Tibial artery (tissue), 4 donors: ENCODE measurements at regions not wholly inside any gene's neighbourhood (a gene's known extent, or its start where the extent isn't known, plus 50 kb on each side); places are given as distances from the start of the nearest gene placed in this dataset.

Experiments used
- DNase-seq, 2 donors: peaks; one replicate each; pipeline ENCODE4 v3.0.0-alpha.2; 2019
- H3K27ac ChIP-seq, 2 donors: fragments of 200-600 bp; sonication (generic) in 1 of 2; 1 replicate in 1 of 2; 2 replicates in 1 of 2; pipeline ENCODE4 v1.5.1; 2018 to 2019; ENCODE audit warnings: mild to moderate bottlenecking in 1 of 2
- H3K27me3 ChIP-seq, 2 donors: fragments of 200-600 bp; sonication (generic) in 1 of 2; one replicate each; pipeline versions ENCODE4 v1.5.1 to v1.6.0; 2016 to 2019
- H3K36me3 ChIP-seq, 3 donors: fragments of 200-600 bp; sonication (generic) in 2 of 3; one replicate each; pipeline ENCODE4 v1.5.1; 2016 to 2019; ENCODE audit warnings: mild to moderate bottlenecking in 2 of 3
- H3K4me1 ChIP-seq, 4 donors: fragments of 200-600 bp; sonication (generic) in 2 of 4; 1 replicate in 3 of 4; 2 replicates in 1 of 4; pipeline ENCODE4 v1.5.1; 2016 to 2019
- H3K4me3 ChIP-seq, 2 donors: fragments of 200-600 bp; sonication (generic) in 1 of 2; 1 replicate in 1 of 2; 2 replicates in 1 of 2; pipeline ENCODE4 v1.5.1; 2018 to 2019; ENCODE audit warnings: mild to moderate bottlenecking in 2 of 2
- H3K9me3 ChIP-seq, 3 donors: fragments of 200-600 bp; sonication (generic) in 1 of 3; one replicate each; pipeline ENCODE4 v1.5.1; 2016 to 2019
- intact Hi-C: fragments of 100-400 bp; cut with DNase I; formaldehyde crosslinking; loops from one replicate; pipeline ENCODE4 v1.15.0; 2023; ENCODE audit warnings: low total_unique reads
- TF ChIP-seq, protein P1 (sequence below), 2 experiments: fragments of 200-600 bp in 1 of 2; fragments of 450-650 bp in 1 of 2; IDR thresholded peaks; one replicate each; pipeline ENCODE4 v1.5.1; 2017 to 2019; ENCODE audit warnings: antibody characterized with exemption in 2 of 2, mild to moderate bottlenecking in 1 of 2, moderate library complexity in 1 of 2

DNA sequence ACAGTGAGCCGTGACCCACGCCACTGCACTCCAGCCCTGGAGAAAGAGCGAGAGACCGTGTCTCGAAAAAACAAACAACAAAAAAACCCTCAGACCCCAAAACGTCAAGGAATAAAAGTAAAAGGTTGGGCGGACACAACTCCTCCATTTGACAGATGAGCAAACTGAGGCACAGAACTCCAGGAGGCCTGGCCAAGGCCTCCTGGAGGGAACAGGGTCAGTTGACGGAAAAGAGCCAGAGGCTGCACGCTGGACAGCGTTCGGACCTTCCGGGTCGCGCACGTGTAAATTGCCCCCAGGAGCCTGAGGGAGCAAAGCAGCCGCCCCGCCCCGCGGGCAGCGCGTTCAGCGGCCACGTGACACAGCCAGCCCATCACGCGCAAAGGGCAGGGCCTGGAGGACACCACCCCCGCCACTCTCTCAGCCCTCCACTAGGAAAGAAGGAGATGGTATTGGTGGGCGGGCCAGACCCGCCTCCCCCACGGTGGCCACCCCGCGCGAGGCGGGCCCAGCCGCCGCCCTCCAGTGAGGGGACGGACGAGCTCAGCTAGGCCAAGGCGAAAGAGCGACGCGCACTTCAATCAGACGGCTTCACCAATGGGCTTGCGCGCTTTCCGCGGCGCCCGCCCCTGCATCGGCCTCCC lies 81.5 kb downstream of the PTPDC1 start:
- H3K9me3 ChIP-seq = no peaks in the 10 kb centered on the region
- peak overlapping the region; percentile 88 to 93 for H3K4me3 ChIP-seq
- peak overlapping the region; percentile 97 to 99 for H3K27ac ChIP-seq
- no peaks in the 10 kb centered on the region for H3K36me3 ChIP-seq
- peak; percentile 98 to 99 for DNase-seq
- peaks cover 4 to 39% (median 18%) of the 10 kb centered on the region in 4 donors for H3K4me1 ChIP-seq
- H3K27me3 ChIP-seq = no peaks in the 10 kb centered on the region
- intact Hi-C loops = loop anchor here (2.0 kb wide), 1 partner anchor 25 kb away; no protein-coding TSS in a partner anchor
- TF ChIP-seq, protein P1, sequence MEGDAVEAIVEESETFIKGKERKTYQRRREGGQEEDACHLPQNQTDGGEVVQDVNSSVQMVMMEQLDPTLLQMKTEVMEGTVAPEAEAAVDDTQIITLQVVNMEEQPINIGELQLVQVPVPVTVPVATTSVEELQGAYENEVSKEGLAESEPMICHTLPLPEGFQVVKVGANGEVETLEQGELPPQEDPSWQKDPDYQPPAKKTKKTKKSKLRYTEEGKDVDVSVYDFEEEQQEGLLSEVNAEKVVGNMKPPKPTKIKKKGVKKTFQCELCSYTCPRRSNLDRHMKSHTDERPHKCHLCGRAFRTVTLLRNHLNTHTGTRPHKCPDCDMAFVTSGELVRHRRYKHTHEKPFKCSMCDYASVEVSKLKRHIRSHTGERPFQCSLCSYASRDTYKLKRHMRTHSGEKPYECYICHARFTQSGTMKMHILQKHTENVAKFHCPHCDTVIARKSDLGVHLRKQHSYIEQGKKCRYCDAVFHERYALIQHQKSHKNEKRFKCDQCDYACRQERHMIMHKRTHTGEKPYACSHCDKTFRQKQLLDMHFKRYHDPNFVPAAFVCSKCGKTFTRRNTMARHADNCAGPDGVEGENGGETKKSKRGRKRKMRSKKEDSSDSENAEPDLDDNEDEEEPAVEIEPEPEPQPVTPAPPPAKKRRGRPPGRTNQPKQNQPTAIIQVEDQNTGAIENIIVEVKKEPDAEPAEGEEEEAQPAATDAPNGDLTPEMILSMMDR (IDR thresholded peaks at IDR 0.05) = peak in 1 of 2 experiments; percentile 17

DNA sequence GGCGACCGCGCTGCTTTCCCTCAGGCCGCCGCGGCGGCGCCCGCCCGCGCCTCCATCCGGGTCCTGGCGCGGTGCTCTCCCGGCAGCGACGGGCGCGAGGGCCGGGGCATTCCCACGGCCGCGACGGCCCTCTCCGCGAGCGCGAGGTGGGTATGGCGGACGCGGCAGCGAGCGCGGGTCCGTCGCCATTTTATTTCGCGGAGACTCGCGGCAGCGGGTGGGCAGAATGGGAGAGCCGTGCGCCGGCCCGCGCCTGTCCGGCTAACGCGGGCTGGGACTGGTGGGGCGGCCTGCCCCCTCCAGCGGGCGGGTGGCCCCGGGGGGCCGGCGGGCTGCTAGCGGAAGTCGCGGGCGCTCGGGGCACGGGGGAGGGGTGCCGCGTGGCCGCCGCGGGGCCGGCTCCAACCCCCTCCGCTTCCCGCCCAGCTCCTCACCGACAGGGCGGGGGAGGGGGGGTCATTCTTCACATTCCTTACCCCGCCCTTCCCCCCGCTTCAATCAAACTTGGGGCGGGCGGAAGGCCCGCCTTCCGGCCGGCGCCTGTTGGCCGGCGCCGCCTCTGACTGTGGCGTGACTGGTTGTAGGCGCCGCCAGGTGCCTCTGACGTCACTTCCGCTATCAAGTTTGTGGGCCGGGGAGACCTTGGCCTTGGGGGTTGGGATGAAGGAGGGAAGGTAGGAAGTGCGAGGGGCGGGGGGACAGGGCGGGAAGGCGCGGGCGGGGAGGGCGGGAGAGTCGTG lies 82.1 kb downstream of the PTPDC1 start:
- intact Hi-C loops = no loop called here
- DNase-seq = peak; percentile 98 to 99
- Histone ChIP-seq H3K27ac (peak overlapping the region; percentile 97 to 99), H3K4me1 (peaks cover 4 to 46% (median 25%) of the 10 kb centered on the region in 4 donors), H3K4me3 (peak overlapping the region; percentile 88 to 93), H3K36me3 (no peaks in the 10 kb centered on the region), H3K9me3 (no peaks in the 10 kb centered on the region), H3K27me3 (no peaks in the 10 kb centered on the region)
- TF ChIP-seq, protein P1 (IDR thresholded peaks at IDR 0.05) = peak; percentile 12 to 32

GRCh38 chr9:94166976-94167346 lies 82.7 kb downstream of the PTPDC1 start:
- intact Hi-C loops = no loop called here
- no peaks in the 10 kb centered on the region for H3K36me3 ChIP-seq

DNA sequence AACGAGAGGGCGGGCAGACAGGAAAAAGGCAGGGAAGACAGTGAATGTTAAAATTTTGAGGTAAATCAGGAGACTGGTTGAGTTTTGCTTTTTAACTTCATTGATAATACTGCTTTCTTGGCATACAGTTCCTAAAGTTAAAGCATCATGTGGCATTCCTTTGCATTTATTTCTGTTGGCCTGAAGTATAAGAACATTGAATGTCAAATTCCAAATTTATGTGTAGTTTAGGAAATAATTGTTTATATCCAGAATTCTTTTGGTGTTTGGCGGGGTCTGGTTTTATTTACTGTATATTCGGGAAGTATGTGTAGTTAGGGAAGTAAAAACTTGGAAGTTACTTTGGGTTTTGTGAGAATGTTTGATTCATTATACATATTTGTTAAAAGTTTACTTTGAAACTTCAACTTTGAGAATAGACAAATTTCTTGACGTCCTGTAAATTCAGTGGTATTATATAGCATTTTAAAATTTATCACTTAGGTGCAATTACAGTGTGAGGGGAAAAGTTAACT lies 83.2 kb downstream of the PTPDC1 start:
- intact Hi-C loops = no loop called here
- Histone ChIP-seq H3K4me3 (peak overlapping the region; percentile 88 to 93), H3K27ac (peak overlapping the region; percentile 97 to 99), H3K4me1 (peaks cover 4 to 56% (median 34%) of the 10 kb centered on the region in 4 donors), H3K36me3 (no peaks in the 10 kb centered on the region), H3K9me3 (no peaks in the 10 kb centered on the region), H3K27me3 (no peaks in the 10 kb centered on the region)
- no peak for DNase-seq
- TF ChIP-seq, protein P1 (IDR thresholded peaks at IDR 0.05) = no peak

More at GRCh38 chr9:94166976-94167346, 82.7 kb downstream of the PTPDC1 start:
- H3K9me3 ChIP-seq = no peaks in the 10 kb centered on the region
- peak overlapping the region; percentile 97 to 99 for H3K27ac ChIP-seq
- peaks cover 4 to 51% (median 31%) of the 10 kb centered on the region in 4 donors for H3K4me1 ChIP-seq
- H3K27me3 ChIP-seq = no peaks in the 10 kb centered on the region
- TF ChIP-seq, protein P1 (IDR thresholded peaks at IDR 0.05) = no peak
- no peak for DNase-seq
- H3K4me3 ChIP-seq = peak overlapping the region; percentile 88 to 93

DNA sequence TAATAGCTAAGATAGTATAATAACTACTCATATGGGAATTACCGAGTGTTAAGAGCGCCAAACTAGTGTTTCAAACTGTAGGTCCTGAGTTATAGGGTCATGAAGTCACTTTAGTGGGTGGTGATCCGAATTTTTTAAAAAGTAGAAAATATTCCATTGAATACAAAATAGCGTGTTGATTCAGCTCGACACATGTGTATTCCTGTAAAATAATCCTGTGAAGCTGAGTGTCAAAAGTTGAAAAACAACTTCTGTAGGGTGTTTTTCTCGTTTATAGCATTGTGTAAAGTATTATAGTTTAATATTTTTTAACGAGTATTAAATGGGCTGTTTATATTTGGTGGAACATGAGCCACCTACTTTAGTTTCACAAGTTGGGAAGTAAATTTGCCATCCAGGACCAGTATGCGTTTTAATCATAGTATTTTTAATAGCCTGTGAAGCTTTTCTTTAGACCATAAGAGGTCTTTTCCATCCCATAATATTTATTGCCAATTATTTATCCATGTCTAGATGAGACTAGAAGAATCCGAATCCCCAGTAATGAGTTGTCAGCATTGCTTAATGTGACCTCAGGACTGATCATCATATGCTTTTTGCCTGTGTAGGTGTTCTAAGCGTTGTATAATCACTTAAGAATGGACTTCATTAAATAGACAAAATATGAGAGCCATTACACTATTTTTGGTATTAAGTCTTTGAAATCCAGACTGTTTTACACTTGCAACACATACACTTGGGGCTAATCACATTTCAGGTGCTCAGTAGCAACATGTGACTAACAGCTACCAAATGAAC lies 84.1 kb downstream of the PTPDC1 start:
- Histone ChIP-seq H3K27me3 (no peaks in the 10 kb centered on the region), H3K4me1 (peaks cover 4 to 66% (median 42%) of the 10 kb centered on the region in 4 donors), H3K9me3 (no peaks in the 10 kb centered on the region), H3K36me3 (no peaks in the 10 kb centered on the region), H3K27ac (peak overlapping the region; percentile 97 to 99), H3K4me3 (peak overlapping the region; percentile 88 to 93)
- intact Hi-C loops = no loop called here
- no peak for DNase-seq
- TF ChIP-seq, protein P1 (IDR thresholded peaks at IDR 0.05) = no peak
